Activated CD8-positive, alpha-beta memory T cell treated with anti-CD3 and anti-CD28 coated beads, Interleukin-2, amount 10 ng/mL, durations not matched to agents 7 days and 5 days (primary cell): ENCODE measurements at regions not wholly inside any gene's neighbourhood (a gene's known extent, or its start where the extent isn't known, plus 50 kb on each side); places are given as distances from the start of the nearest gene placed in this dataset.
"Not testable (repeated sequence)": the region's sequence is repeated elsewhere in the genome, so short reads cannot be mapped to it uniquely, and the experiment has no call there.

Experiments
- ATAC-seq: fragments of 150-1000 bp; cut with Tn5 transposase; one replicate; pipeline ENCODE4 v1.10.0; 2021; ENCODE audit warnings: moderate library complexity
- CTCF ChIA-PET: fragments of 350-600 bp; sonication (Branson Sonifier 250); formaldehyde crosslinking; loops from one replicate; lab custom pipeline; 2021; ENCODE audit warnings: antibody characterized with exemption; lab: Charles Lee
- DNase-seq: peaks from one replicate; pipeline ENCODE4 v3.0.0-alpha.2; 2020
- H3K27ac Mint-ChIP-seq: one replicate; pipeline ENCODE4 v1.8.0; 2021; ENCODE audit warnings: mild to moderate bottlenecking, mixed read lengths
- H3K27me3 Mint-ChIP-seq: one replicate; pipeline ENCODE4 v1.8.0; 2021; ENCODE audit warnings: mixed read lengths
- H3K36me3 Mint-ChIP-seq: one replicate; pipeline ENCODE4 v1.8.0; 2021; ENCODE audit warnings: mild to moderate bottlenecking, mixed read lengths
- H3K4me1 Mint-ChIP-seq: one replicate; pipeline ENCODE4 v1.8.0; 2021; ENCODE audit warnings: mixed read lengths
- H3K4me3 Mint-ChIP-seq: one replicate; pipeline ENCODE4 v1.8.0; 2021; ENCODE audit warnings: mild to moderate bottlenecking, moderate library complexity, mixed read lengths
- H3K9me3 Mint-ChIP-seq: one replicate; pipeline ENCODE4 v1.8.0; 2022; ENCODE audit warnings: low read depth, mixed read lengths

DNA sequence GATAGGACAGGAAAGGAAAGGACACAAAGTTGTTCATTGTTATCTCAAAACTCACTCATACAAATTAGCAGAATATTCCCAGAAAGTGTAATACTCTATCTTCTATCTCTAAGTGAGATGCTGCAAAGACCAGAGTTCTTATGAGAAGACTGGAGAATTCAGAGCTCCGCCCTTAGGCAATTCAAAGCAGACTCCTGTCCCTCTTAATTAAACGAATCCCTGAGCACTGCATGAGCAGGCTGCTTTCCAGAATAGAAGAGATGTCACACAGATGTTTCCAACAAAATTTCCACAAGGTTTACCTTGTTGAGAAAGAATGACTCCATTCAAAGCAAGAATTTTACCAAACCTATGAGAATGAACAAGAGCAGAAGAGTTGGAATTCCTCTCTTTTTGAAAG lies 630.8 kb upstream of the INTU start:
- CTCF ChIA-PET: no interaction called here
- Mint-ChIP-seq H3K4me1 (no peaks in the 10 kb centered on the region), H3K27ac (no peak overlapping the region), H3K27me3 (no peaks in the 10 kb centered on the region), H3K4me3 (no peak overlapping the region), H3K9me3 (peaks cover 4% of the 10 kb centered on the region), H3K36me3 (no peaks in the 10 kb centered on the region)
- DNase-seq (no peak), ATAC-seq (no peak)

GRCh38 chr4:127006446-127006877 lies 626.3 kb upstream of the INTU start:
- peaks cover 2% of the 10 kb centered on the region for H3K9me3 Mint-ChIP-seq
- no peaks in the 10 kb centered on the region for H3K4me1 Mint-ChIP-seq
- H3K36me3 Mint-ChIP-seq: no peaks in the 10 kb centered on the region
- DNase-seq (no peak), ATAC-seq (no peak)
- no peak overlapping the region for H3K4me3 Mint-ChIP-seq
- CTCF ChIA-PET: no interaction called here
- no peak overlapping the region for H3K27ac Mint-ChIP-seq
- H3K27me3 Mint-ChIP-seq: no peaks in the 10 kb centered on the region

DNA sequence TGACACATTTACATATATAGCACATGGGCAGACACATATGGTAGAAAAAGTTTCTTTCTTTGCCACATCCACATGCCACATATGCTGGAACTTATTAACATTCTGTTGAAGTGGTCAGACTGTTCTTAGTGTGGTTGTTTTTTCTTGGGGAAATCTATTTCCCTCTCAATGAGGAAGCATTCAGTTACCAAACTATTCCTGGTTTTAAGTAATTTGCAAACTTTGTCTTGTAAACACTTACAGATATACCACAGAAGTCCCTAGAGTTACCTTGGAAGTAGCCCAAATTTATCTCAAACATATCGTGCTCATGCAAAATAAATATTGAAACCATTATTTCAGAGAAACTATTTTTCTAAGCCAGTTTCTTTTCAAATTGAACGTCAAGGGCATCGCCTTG lies 625.5 kb upstream of the INTU start:
- DNase-seq (no peak), ATAC-seq (no peak)
- no peak overlapping the region for H3K27ac Mint-ChIP-seq
- no peaks in the 10 kb centered on the region for H3K4me1 Mint-ChIP-seq
- H3K9me3 Mint-ChIP-seq: peaks cover 2% of the 10 kb centered on the region
- no peaks in the 10 kb centered on the region for H3K36me3 Mint-ChIP-seq
- H3K27me3 Mint-ChIP-seq: no peaks in the 10 kb centered on the region
- CTCF ChIA-PET: no interaction called here
- H3K4me3 Mint-ChIP-seq: no peak overlapping the region

DNA sequence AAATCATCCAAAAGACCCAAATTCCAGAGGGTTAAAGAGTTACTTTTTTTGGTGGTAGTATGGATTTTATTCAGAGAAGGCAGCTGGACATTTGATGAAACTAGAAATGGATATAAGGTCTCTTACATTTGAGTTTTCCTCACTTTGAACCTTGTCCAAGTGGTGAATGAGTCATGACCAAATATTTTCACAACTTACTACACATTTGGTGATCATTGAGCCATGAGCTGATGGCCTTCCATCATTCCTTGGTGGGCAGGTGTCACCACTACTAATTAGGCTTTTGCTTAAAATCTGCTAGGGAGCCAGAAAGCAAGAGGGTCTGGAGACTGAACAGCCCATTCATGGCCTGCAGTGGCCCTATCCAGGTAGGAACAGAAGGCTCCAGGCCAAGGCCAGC lies 620.2 kb upstream of the INTU start:
- H3K4me3 Mint-ChIP-seq: no peak overlapping the region
- no peaks in the 10 kb centered on the region for H3K27me3 Mint-ChIP-seq
- CTCF ChIA-PET: no interaction called here
- no peak for DNase-seq
- H3K4me1 Mint-ChIP-seq: no peaks in the 10 kb centered on the region
- H3K27ac Mint-ChIP-seq: no peak overlapping the region
- peaks cover 4% of the 10 kb centered on the region for H3K9me3 Mint-ChIP-seq
- no peaks in the 10 kb centered on the region for H3K36me3 Mint-ChIP-seq
- no peak for ATAC-seq

- CTCF ChIA-PET: no interaction called here
These were observed 617.1 kb upstream of the INTU start for GRCh38 chr4:127015667-127016117.

DNA sequence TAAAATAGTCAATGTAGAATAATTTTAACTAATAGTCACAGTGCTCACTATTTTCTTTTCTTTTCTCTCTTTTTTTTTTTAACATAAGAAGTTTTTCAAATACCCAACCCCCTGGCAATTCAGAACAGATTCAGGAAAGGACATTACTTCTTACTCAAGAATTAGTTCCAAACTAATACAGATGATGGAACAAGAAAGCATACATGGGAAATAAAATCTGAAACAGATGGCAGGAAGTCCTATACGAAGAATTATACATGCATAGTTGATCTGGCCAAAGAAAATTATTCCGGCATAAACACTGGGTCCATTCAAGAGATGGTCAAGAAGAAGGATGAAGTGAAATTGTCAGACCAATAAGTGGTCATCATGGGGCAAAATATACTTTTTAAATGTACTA lies 614.4 kb upstream of the INTU start:
- Mint-ChIP-seq H3K4me3 (no peak overlapping the region), H3K27me3 (no peaks in the 10 kb centered on the region), H3K9me3 (peaks cover 2% of the 10 kb centered on the region), H3K4me1 (no peaks in the 10 kb centered on the region), H3K27ac (no peak overlapping the region), H3K36me3 (no peaks in the 10 kb centered on the region)
- CTCF ChIA-PET: no interaction called here
- ATAC-seq (no peak), DNase-seq (no peak)

More at GRCh38 chr4:127015667-127016117, 617.1 kb upstream of the INTU start:
- DNase-seq: no peak
- Mint-ChIP-seq H3K4me1 (no peaks in the 10 kb centered on the region), H3K27ac (no peak overlapping the region), H3K27me3 (no peaks in the 10 kb centered on the region), H3K4me3 (no peak overlapping the region), H3K36me3 (no peaks in the 10 kb centered on the region), H3K9me3 (peaks cover 2% of the 10 kb centered on the region)
- ATAC-seq: no peak

DNA sequence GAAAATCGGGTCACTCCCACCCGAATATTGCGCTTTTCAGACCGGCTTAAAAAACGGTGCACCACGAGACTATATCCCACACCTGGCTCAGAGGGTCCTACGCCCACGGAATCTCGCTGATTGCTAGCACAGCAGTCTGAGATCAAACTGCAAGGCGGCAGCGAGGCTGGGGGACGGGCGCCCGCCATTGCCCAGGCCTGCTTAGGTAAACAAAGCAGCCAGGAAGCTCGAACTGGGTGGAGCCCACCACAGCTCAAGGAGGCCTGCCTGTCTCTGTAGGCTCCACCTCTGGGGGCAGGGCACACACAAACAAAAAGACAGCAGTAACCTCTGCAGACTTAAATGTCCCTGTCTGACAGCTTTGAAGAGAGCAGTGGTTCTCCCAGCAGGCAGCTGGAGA lies 611.9 kb upstream of the INTU start:
- H3K36me3 Mint-ChIP-seq, DNase-seq, H3K4me1 Mint-ChIP-seq, CTCF ChIA-PET, H3K27ac Mint-ChIP-seq, ATAC-seq, H3K27me3 Mint-ChIP-seq, H3K4me3 Mint-ChIP-seq, H3K9me3 Mint-ChIP-seq: not testable (repeated sequence)

DNA sequence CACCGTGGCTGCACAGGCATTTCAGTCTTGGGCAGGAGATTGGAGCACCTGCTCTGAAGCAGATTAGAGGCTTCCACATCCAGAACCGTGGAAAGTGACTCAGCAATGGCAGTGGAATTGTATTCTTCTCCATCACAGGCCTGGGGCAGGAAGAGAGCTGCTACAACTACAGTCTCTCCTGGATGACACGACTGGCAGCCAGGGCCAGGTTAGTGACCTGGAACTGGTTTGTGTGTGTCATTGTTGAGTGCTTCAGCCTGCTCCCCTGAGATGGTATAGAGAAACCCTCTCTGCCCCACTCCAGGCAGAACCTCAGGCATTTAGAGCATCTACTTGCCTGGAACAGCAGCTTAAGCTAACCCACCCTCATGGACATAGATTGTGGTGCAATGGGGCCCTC lies 596.5 kb upstream of the INTU start:
- no peak for ATAC-seq
- H3K27ac Mint-ChIP-seq: no peak overlapping the region
- no peaks in the 10 kb centered on the region for H3K4me1 Mint-ChIP-seq
- DNase-seq: no peak
- no peak overlapping the region for H3K4me3 Mint-ChIP-seq
- H3K36me3 Mint-ChIP-seq: no peaks in the 10 kb centered on the region
- CTCF ChIA-PET: no interaction called here
- peaks cover 5% of the 10 kb centered on the region for H3K9me3 Mint-ChIP-seq
- H3K27me3 Mint-ChIP-seq: no peaks in the 10 kb centered on the region

DNA sequence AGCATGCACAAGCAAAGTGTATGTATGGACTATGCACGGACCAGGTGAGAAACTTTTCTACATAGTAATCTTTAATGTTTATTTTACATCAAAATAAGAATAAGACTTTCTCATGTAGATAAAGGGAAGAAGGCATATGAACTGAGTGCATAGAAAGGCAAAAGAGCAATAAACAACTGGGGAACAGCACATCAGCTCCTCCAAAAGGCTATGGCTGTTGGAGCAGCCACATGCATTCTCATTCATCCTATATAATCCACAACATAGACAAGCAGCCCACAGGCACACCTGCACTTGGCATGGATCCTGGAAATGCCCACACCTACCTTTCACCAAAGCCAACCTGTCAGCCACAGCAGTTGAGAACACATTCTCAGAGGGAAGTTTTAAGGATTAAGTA lies 586.9 kb upstream of the INTU start:
- Mint-ChIP-seq H3K27ac (no peak overlapping the region), H3K36me3 (no peaks in the 10 kb centered on the region), H3K9me3 (peaks cover 6% of the 10 kb centered on the region), H3K4me3 (no peak overlapping the region), H3K4me1 (no peaks in the 10 kb centered on the region), H3K27me3 (no peaks in the 10 kb centered on the region)
- no peak for DNase-seq
- CTCF ChIA-PET: no interaction called here
- no peak for ATAC-seq

DNA sequence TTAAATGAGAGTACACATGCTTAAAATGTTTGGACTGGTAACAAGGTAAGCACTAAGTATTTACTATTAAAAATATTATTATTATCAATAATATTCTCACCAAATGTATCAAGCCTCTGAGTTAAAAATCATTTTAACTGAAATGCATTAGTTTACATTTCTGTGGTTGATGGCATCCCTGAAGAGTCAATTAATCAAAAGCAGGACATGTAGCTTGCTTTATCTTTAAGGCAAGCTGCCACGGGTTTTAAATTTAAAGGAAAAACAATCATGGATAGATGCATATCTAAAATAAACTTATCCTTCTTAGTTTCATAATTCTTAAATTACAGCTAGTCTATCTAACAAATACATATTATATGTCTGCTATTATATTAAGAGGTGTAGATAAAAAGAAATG lies 584.8 kb upstream of the INTU start:
- DNase-seq (no peak), ATAC-seq (no peak)
- CTCF ChIA-PET: no interaction called here
- Mint-ChIP-seq H3K36me3 (no peaks in the 10 kb centered on the region), H3K4me1 (no peaks in the 10 kb centered on the region), H3K4me3 (no peak overlapping the region), H3K27me3 (no peaks in the 10 kb centered on the region), H3K9me3 (peaks cover 7% of the 10 kb centered on the region), H3K27ac (no peak overlapping the region)

DNA sequence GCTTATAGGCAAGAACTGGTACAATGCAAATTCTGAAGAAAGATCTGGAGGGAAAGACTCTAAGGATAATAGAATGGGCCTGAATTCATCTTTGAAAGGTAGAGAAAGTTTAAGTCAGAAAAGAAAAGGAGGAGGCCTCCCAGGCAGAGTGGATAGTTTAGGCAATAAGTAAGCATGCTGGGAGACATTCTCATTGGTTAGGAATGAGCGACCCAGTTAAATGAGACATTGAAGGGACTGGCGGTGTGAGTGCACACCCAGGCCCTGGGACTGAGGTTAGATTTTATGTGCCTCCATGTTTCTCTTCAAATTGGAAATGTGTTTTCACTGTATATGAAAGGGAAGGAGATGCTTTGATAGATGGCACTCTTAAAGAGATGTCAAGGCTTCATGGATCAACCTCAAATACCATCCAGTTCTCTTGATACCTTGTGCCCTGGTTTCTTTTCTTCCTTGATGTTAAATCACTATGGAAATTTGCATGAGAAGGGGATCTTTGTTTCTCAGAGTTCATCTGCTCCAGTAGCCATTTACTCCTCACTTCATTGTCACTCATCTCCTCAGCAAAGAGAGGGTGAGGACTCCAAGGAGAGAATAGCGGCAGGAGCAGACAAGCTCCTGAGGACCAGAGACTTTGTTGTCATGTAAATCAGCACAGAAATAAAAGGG lies 584.2 kb upstream of the INTU start:
- Mint-ChIP-seq H3K27me3 (no peaks in the 10 kb centered on the region), H3K27ac (no peak overlapping the region), H3K36me3 (no peaks in the 10 kb centered on the region), H3K4me3 (no peak overlapping the region), H3K4me1 (no peaks in the 10 kb centered on the region), H3K9me3 (peaks cover 7% of the 10 kb centered on the region)
- no peak for DNase-seq
- ATAC-seq: no peak
- CTCF ChIA-PET: no interaction called here

DNA sequence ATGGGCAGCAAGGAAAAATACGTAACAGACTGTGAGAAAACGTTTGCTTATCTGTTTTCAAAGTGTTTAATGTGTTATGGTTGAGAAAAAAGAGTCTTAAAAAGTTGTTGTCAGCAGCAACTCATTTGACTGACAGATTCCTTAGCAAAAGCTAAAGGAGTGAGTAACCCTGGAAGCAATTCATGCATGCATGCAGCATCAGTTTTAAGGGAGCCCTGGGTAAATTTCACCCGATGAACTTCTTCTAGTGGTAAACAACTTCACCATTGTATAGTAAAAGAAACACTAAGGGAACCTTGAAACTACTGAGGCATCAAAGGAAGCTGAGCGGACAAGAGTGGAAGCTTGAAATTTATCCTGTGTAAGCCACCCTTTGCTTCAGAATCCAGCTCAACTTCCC lies 583.2 kb upstream of the INTU start:
- no peak overlapping the region for H3K4me3 Mint-ChIP-seq
- no peak for ATAC-seq
- no peak for DNase-seq
- peaks cover 7% of the 10 kb centered on the region for H3K9me3 Mint-ChIP-seq
- no peaks in the 10 kb centered on the region for H3K4me1 Mint-ChIP-seq
- H3K27me3 Mint-ChIP-seq: no peaks in the 10 kb centered on the region
- CTCF ChIA-PET: no interaction called here
- no peaks in the 10 kb centered on the region for H3K36me3 Mint-ChIP-seq
- H3K27ac Mint-ChIP-seq: no peak overlapping the region

- H3K4me3 Mint-ChIP-seq: no peak overlapping the region
- H3K27ac Mint-ChIP-seq: no peak overlapping the region
- peaks cover 7% of the 10 kb centered on the region for H3K9me3 Mint-ChIP-seq
- H3K36me3 Mint-ChIP-seq: no peaks in the 10 kb centered on the region
- CTCF ChIA-PET: no interaction called here
- H3K27me3 Mint-ChIP-seq: no peaks in the 10 kb centered on the region
- no peak for ATAC-seq
- DNase-seq: no peak
- no peaks in the 10 kb centered on the region for H3K4me1 Mint-ChIP-seq
These were observed 580.0 kb upstream of the INTU start for GRCh38 chr4:127052742-127053141.

GRCh38 chr4:127055357-127055756 lies 577.4 kb upstream of the INTU start:
- Mint-ChIP-seq H3K27ac (no peak overlapping the region), H3K9me3 (peaks cover 5% of the 10 kb centered on the region), H3K27me3 (no peaks in the 10 kb centered on the region), H3K4me3 (no peak overlapping the region), H3K4me1 (no peaks in the 10 kb centered on the region), H3K36me3 (no peaks in the 10 kb centered on the region)
- DNase-seq: no peak
- CTCF ChIA-PET: no interaction called here
- no peak for ATAC-seq

- H3K27ac Mint-ChIP-seq: no peak overlapping the region
- no peaks in the 10 kb centered on the region for H3K27me3 Mint-ChIP-seq
- H3K36me3 Mint-ChIP-seq: no peaks in the 10 kb centered on the region
- DNase-seq: no peak
- no peaks in the 10 kb centered on the region for H3K4me1 Mint-ChIP-seq
- peaks cover 3% of the 10 kb centered on the region for H3K9me3 Mint-ChIP-seq
- CTCF ChIA-PET: no interaction called here
- ATAC-seq: no peak
- no peak overlapping the region for H3K4me3 Mint-ChIP-seq
These were observed 563.1 kb upstream of the INTU start for GRCh38 chr4:127069675-127070074.
